DND-41 (cell line): ENCODE measurements at regions not wholly inside any gene's neighbourhood (a gene's known extent, or its start where the extent isn't known, plus 50 kb on each side); places are given as distances from the start of the nearest gene placed in this dataset.
"Not testable (repeated sequence)": the region's sequence is repeated elsewhere in the genome, so short reads cannot be mapped to it uniquely, and the experiment has no call there.

Source experiments
- EZH2 ChIP-seq: IDR thresholded peaks from 3 replicates; pipeline ENCODE4 v1.6.1; 2012; ENCODE audit warnings: borderline replicate concordance, low read depth, mild to moderate bottlenecking, moderate library complexity, low read length, inconsistent platforms; ENCODE audit not compliant: severe bottlenecking
- TF ChIP-seq, protein P1 (sequence below): IDR thresholded peaks from 2 replicates; pipeline ENCODE4 v1.5.1; 2012; ENCODE audit warnings: borderline replicate concordance, low read length, moderate library complexity, mild to moderate bottlenecking; ENCODE audit not compliant: poor library complexity, severe bottlenecking; ENCODE audit errors: extremely low read depth

DNA sequence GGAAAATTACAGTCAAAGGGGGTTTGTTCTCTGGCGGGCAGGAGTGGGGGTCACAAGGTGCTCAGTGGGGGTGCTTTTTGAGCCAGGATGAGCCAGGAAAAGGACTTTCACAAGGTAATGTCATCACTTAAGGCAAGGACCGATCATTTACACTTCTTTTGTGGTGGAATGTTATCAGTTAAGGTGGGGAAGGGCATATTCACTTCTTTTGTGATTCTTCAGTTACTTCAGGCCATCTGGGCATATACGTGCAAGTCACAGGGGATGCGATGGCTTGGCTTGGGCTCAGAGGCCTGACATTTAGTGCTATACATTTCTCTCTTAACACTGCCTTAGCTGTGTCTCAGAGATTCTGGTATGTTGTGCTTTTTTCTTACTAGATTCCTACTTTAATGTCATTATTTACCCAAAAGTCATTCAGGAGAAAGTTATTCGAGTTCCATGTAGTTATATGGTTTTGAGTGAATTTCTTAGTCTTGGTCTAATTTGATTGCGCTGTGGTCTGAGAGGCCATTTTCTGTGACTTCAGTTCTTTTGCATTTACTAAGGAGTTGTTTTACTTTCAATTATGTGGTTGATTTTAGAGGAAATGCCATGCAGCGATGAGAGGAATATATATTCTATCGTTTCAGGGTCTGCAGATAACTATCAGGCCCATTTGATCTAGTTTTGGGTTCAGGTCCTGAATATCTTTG, 416.2 kb upstream of the EPHA7 start:
- TF ChIP-seq, protein P1, sequence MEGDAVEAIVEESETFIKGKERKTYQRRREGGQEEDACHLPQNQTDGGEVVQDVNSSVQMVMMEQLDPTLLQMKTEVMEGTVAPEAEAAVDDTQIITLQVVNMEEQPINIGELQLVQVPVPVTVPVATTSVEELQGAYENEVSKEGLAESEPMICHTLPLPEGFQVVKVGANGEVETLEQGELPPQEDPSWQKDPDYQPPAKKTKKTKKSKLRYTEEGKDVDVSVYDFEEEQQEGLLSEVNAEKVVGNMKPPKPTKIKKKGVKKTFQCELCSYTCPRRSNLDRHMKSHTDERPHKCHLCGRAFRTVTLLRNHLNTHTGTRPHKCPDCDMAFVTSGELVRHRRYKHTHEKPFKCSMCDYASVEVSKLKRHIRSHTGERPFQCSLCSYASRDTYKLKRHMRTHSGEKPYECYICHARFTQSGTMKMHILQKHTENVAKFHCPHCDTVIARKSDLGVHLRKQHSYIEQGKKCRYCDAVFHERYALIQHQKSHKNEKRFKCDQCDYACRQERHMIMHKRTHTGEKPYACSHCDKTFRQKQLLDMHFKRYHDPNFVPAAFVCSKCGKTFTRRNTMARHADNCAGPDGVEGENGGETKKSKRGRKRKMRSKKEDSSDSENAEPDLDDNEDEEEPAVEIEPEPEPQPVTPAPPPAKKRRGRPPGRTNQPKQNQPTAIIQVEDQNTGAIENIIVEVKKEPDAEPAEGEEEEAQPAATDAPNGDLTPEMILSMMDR = not testable (repeated sequence)
- TF ChIP-seq EZH2 = not testable (repeated sequence)
